ENCODE measurements at regions not wholly inside any gene's neighbourhood (a gene's known extent, or its start where the extent isn't known, plus 50 kb on each side); places are given as distances from the start of the nearest gene placed in this dataset.
A peak's percentile ranks its signal among the peaks of the same experiment; 100 is the strongest.

- Mint-ChIP-seq H3K36me3 (ENCODE audit: unreplicated experiment) (no peaks in the 10 kb centered on the region), H3K4me1 (ENCODE audit: unreplicated experiment) (no peaks in the 10 kb centered on the region), H3K27ac (ENCODE audit: unreplicated experiment) (no peak overlapping the region), H3K9me3 (ENCODE audit: unreplicated experiment) (no peaks in the 10 kb centered on the region), H3K27me3 (ENCODE audit: unreplicated experiment) (no peaks in the 10 kb centered on the region), H3K4me3 (ENCODE audit: unreplicated experiment) (no peak overlapping the region)
- no peak for TF ChIP-seq CTCF (IDR thresholded peaks at IDR 0.05)
- peak; percentile 38 for DNase-seq (ENCODE audit: extremely low spot score, unreplicated experiment)
Measured at GRCh38 chr13:111612886-111613285, 292.4 kb downstream of the TEX29 start.

GRCh38 chr13:111614009-111614408 lies 293.6 kb downstream of the TEX29 start:
- Mint-ChIP-seq H3K9me3 (ENCODE audit: unreplicated experiment) (no peaks in the 10 kb centered on the region), H3K36me3 (ENCODE audit: unreplicated experiment) (no peaks in the 10 kb centered on the region), H3K4me1 (ENCODE audit: unreplicated experiment) (no peaks in the 10 kb centered on the region), H3K27me3 (ENCODE audit: unreplicated experiment) (no peaks in the 10 kb centered on the region), H3K4me3 (ENCODE audit: unreplicated experiment) (no peak overlapping the region), H3K27ac (ENCODE audit: unreplicated experiment) (no peak overlapping the region)
- TF ChIP-seq CTCF (IDR thresholded peaks at IDR 0.05) = no peak
- DNase-seq (ENCODE audit: extremely low spot score, unreplicated experiment) = peak; percentile 64

- no peaks in the 10 kb centered on the region for H3K9me3 Mint-ChIP-seq (ENCODE audit: unreplicated experiment)
- H3K36me3 Mint-ChIP-seq (ENCODE audit: unreplicated experiment) = no peaks in the 10 kb centered on the region
- no peaks in the 10 kb centered on the region for H3K4me1 Mint-ChIP-seq (ENCODE audit: unreplicated experiment)
- no peak for DNase-seq (ENCODE audit: extremely low spot score, unreplicated experiment)
- no peak for TF ChIP-seq CTCF (IDR thresholded peaks at IDR 0.05)
- H3K4me3 Mint-ChIP-seq (ENCODE audit: unreplicated experiment) = no peak overlapping the region
- no peaks in the 10 kb centered on the region for H3K27me3 Mint-ChIP-seq (ENCODE audit: unreplicated experiment)
- H3K27ac Mint-ChIP-seq (ENCODE audit: unreplicated experiment) = no peak overlapping the region
Measured at GRCh38 chr13:111614613-111615012, 294.2 kb downstream of the TEX29 start.

GRCh38 chr13:111616203-111616602 lies 295.8 kb downstream of the TEX29 start:
- DNase-seq (ENCODE audit: extremely low spot score, unreplicated experiment) = no peak
- no peaks in the 10 kb centered on the region for H3K27me3 Mint-ChIP-seq (ENCODE audit: unreplicated experiment)
- no peak overlapping the region for H3K4me3 Mint-ChIP-seq (ENCODE audit: unreplicated experiment)
- no peak overlapping the region for H3K27ac Mint-ChIP-seq (ENCODE audit: unreplicated experiment)
- H3K36me3 Mint-ChIP-seq (ENCODE audit: unreplicated experiment) = no peaks in the 10 kb centered on the region
- H3K9me3 Mint-ChIP-seq (ENCODE audit: unreplicated experiment) = no peaks in the 10 kb centered on the region
- TF ChIP-seq CTCF (IDR thresholded peaks at IDR 0.05) = no peak
- no peaks in the 10 kb centered on the region for H3K4me1 Mint-ChIP-seq (ENCODE audit: unreplicated experiment)

GRCh38 chr13:111620166-111620565 lies 299.7 kb downstream of the TEX29 start:
- Mint-ChIP-seq H3K4me3 (ENCODE audit: unreplicated experiment) (no peak overlapping the region), H3K4me1 (ENCODE audit: unreplicated experiment) (no peaks in the 10 kb centered on the region), H3K36me3 (ENCODE audit: unreplicated experiment) (no peaks in the 10 kb centered on the region), H3K9me3 (ENCODE audit: unreplicated experiment) (no peaks in the 10 kb centered on the region), H3K27me3 (ENCODE audit: unreplicated experiment) (no peaks in the 10 kb centered on the region), H3K27ac (ENCODE audit: unreplicated experiment) (no peak overlapping the region)
- peak; percentile 42 for DNase-seq (ENCODE audit: extremely low spot score, unreplicated experiment)
- no peak for TF ChIP-seq CTCF (IDR thresholded peaks at IDR 0.05)
